Endothelial cell (in vitro differentiated cells): ENCODE measurements at regions not wholly inside any gene's neighbourhood (a gene's known extent, or its start where the extent isn't known, plus 50 kb on each side); places are given as distances from the start of the nearest gene placed in this dataset.

Experiments used
- DNase-seq: peaks from one replicate; pipeline ENCODE4 v3.0.0; 2021; ENCODE audit warnings: low spot score
- H3K27ac Mint-ChIP-seq: one replicate; pipeline ENCODE4 v1.8.0; 2021; ENCODE audit warnings: mixed read lengths, inconsistent platforms; ENCODE audit not compliant: unreplicated experiment
- H3K27me3 Mint-ChIP-seq: one replicate; pipeline ENCODE4 v1.8.0; 2021; ENCODE audit warnings: mild to moderate bottlenecking, moderate library complexity, mixed read lengths, inconsistent platforms; ENCODE audit not compliant: unreplicated experiment
- H3K36me3 Mint-ChIP-seq: one replicate; pipeline ENCODE4 v1.8.0; 2021; ENCODE audit warnings: mild to moderate bottlenecking, low read depth, mixed read lengths, inconsistent platforms; ENCODE audit not compliant: unreplicated experiment
- H3K4me1 Mint-ChIP-seq: one replicate; pipeline ENCODE4 v1.8.0; 2021; ENCODE audit warnings: mild to moderate bottlenecking, mixed read lengths, inconsistent platforms; ENCODE audit not compliant: unreplicated experiment
- H3K4me3 Mint-ChIP-seq: one replicate; pipeline ENCODE4 v1.8.0; 2021; ENCODE audit warnings: mild to moderate bottlenecking, mixed read lengths, inconsistent platforms; ENCODE audit not compliant: unreplicated experiment
- H3K9me3 Mint-ChIP-seq: one replicate; pipeline ENCODE4 v1.8.0; 2021; ENCODE audit warnings: mixed read lengths, inconsistent platforms; ENCODE audit not compliant: unreplicated experiment
- CTCF ChIP-seq: fragments of 200-600 bp; sonication (generic); IDR thresholded peaks from one replicate; pipeline ENCODE4 v1.5.0; 2021; ENCODE audit warnings: antibody characterized with exemption; ENCODE audit not compliant: unreplicated experiment

- Mint-ChIP-seq H3K4me1 (no peaks in the 10 kb centered on the region), H3K4me3 (no peak overlapping the region), H3K36me3 (peaks cover 6% of the 10 kb centered on the region), H3K27ac (no peak overlapping the region), H3K9me3 (no peaks in the 10 kb centered on the region), H3K27me3 (peaks cover 2% of the 10 kb centered on the region)
- TF ChIP-seq CTCF, result no peak
- DNase-seq, result no peak
Measured at GRCh38 chr7:45394117-45394708, 180.0 kb upstream of the ADCY1 start.

GRCh38 chr7:45399069-45399468 lies 175.1 kb upstream of the ADCY1 start:
- DNase-seq, result no peak
- Mint-ChIP-seq H3K4me3 (no peak overlapping the region), H3K27ac (no peak overlapping the region), H3K4me1 (no peaks in the 10 kb centered on the region), H3K36me3 (peaks cover 11% of the 10 kb centered on the region), H3K9me3 (peaks cover 5% of the 10 kb centered on the region), H3K27me3 (peaks cover 3% of the 10 kb centered on the region)
- no peak for TF ChIP-seq CTCF

GRCh38 chr7:45400680-45401079 lies 173.5 kb upstream of the ADCY1 start:
- Mint-ChIP-seq H3K27me3 (peaks cover 5% of the 10 kb centered on the region), H3K9me3 (peaks cover 5% of the 10 kb centered on the region), H3K27ac (no peak overlapping the region), H3K4me1 (no peaks in the 10 kb centered on the region), H3K36me3 (peaks cover 11% of the 10 kb centered on the region), H3K4me3 (no peak overlapping the region)
- TF ChIP-seq CTCF, result no peak
- no peak for DNase-seq

GRCh38 chr7:45401155-45401554 lies 173.0 kb upstream of the ADCY1 start:
- no peak overlapping the region for H3K27ac Mint-ChIP-seq

GRCh38 chr7:45401851-45402250 lies 172.3 kb upstream of the ADCY1 start:
- Mint-ChIP-seq H3K9me3 (peaks cover 5% of the 10 kb centered on the region), H3K27ac (no peak overlapping the region), H3K4me1 (no peaks in the 10 kb centered on the region), H3K27me3 (peaks cover 5% of the 10 kb centered on the region), H3K4me3 (no peak overlapping the region), H3K36me3 (peaks cover 11% of the 10 kb centered on the region)
- no peak for TF ChIP-seq CTCF
- no peak for DNase-seq

More at GRCh38 chr7:45401155-45401554, 173.0 kb upstream of the ADCY1 start:
- Mint-ChIP-seq H3K4me3 (no peak overlapping the region), H3K4me1 (no peaks in the 10 kb centered on the region), H3K9me3 (peaks cover 5% of the 10 kb centered on the region), H3K36me3 (peaks cover 11% of the 10 kb centered on the region), H3K27me3 (peaks cover 5% of the 10 kb centered on the region)
- no peak for TF ChIP-seq CTCF
- DNase-seq, result no peak
